Colonic mucosa (tissue), 4 donors: ENCODE measurements at regions not wholly inside any gene's neighbourhood (a gene's known extent, or its start where the extent isn't known, plus 50 kb on each side); places are given as distances from the start of the nearest gene placed in this dataset.
"Not testable (repeated sequence)": the region's sequence is repeated elsewhere in the genome, so short reads cannot be mapped to it uniquely, and the experiment has no call there.

Experiments used
- DNase-seq: peaks from one replicate; pipeline ENCODE4 v3.0.0-alpha.2; 2020
- H3K27ac ChIP-seq: fragments of 200-600 bp; one replicate; pipeline ENCODE4 v1.8.0; 2021
- H3K27me3 ChIP-seq: fragments of 200-600 bp; one replicate; pipeline ENCODE4 v1.8.0; 2021
- H3K36me3 ChIP-seq: fragments of 200-600 bp; one replicate; pipeline ENCODE4 v1.8.0; 2021
- H3K4me1 ChIP-seq: fragments of 200-600 bp; one replicate; pipeline ENCODE4 v1.8.0; 2021; ENCODE audit warnings: mild to moderate bottlenecking
- H3K4me3 ChIP-seq: fragments of 200-600 bp; one replicate; pipeline ENCODE4 v1.8.0; 2021
- H3K9ac ChIP-seq, 2 donors: one replicate each; pipeline ENCODE4 v1.7.0; 2013; ENCODE audit warnings: control low read depth in 2 of 2, low read depth in 2 of 2, low read length in 2 of 2
- H3K9me3 ChIP-seq: fragments of 200-600 bp; one replicate; pipeline ENCODE4 v1.8.0; 2021
- CTCF ChIP-seq: fragments of 200-600 bp; IDR thresholded peaks from one replicate; pipeline ENCODE4 v1.8.0; 2022; ENCODE audit warnings: antibody characterized with exemption, mild to moderate bottlenecking
- intact Hi-C: fragments of 100-400 bp; cut with DNase I; formaldehyde crosslinking; loops from one replicate; pipeline ENCODE4 v1.14.1; 2022
- donor health status: healthy.
- donor health status: DM: no; HTN: no; CAD: no.
- donor health status: DM: no; HTN: no; CAD: no.

DNA sequence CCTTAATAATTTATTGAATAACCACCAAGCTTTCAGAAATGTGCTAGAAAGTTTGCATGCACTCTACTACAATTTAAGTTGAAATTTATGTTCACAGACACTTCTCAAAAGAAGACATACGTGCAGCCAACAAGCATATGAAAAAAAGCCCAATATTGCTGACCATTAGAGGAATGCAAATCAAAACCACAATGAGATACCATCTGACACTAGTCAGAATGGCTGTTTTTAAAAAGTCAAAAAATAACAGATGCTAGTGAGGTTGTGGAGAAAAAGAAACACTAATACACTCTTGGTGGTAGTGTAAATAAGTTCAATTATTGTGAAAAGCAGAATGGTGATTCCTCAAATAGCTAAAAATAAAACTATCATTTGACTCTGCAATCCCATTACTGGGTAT lies 308.8 kb upstream of the PCDH9 start:
- Histone ChIP-seq H3K36me3 (no peaks in the 10 kb centered on the region), H3K27me3 (no peaks in the 10 kb centered on the region)
- intact Hi-C loops = no loop called here

DNA sequence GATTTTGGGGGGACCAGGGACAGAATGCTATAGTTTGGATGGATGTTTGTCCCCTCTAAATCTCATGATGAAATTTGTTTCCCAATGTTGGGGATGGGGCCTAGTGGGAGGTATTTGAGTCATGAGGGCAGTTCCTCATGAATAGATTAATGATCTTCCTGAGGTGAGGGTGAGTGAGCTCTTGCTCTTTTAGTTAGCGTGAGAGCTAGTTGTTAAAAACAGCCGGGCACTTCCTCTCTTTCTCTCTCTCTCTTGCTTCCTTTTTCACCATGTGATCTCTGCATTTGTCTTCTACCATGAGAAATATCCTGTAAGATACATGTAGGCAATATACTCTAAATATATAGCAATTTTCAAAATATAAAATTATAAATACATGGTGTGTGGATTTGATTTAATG lies 290.8 kb upstream of the PCDH9 start:
- Histone ChIP-seq H3K27me3 (no peaks in the 10 kb centered on the region), H3K4me3 (no peak overlapping the region), H3K9me3 (no peaks in the 10 kb centered on the region), H3K9ac (no peak overlapping the region), H3K27ac (no peak overlapping the region), H3K36me3 (no peaks in the 10 kb centered on the region), H3K4me1 (no peaks in the 10 kb centered on the region)
- intact Hi-C loops = no loop called here
- no peak for TF ChIP-seq CTCF
- DNase-seq = no peak

More for the DNA sequence above, 308.8 kb upstream of the PCDH9 start:
- no peak overlapping the region for H3K27ac ChIP-seq
- H3K9me3 ChIP-seq = no peaks in the 10 kb centered on the region
- H3K4me1 ChIP-seq = no peaks in the 10 kb centered on the region
- H3K9ac ChIP-seq = no peak overlapping the region
- TF ChIP-seq CTCF = no peak
- DNase-seq = no peak
- no peak overlapping the region for H3K4me3 ChIP-seq

DNA sequence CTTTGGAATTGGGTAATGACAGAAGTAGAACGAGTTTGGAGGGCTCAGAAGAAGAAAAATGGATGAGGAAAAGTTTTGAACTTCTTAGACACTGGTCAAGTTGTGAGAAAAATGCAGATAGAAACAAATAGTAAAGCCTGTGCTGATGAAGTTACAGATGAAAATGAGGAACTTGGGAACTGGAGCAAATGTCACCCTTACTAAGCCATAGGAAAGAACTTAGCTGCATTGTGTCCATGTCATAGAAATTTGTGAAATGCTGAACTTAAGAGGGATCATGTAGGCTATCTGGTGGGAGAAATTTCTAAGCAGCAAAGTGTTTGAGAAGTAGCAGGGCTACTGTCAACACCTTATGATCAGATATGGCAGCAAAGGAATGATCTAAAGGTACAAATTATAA lies 289.2 kb upstream of the PCDH9 start:
- Histone ChIP-seq H3K27ac (no peak overlapping the region), H3K27me3 (no peaks in the 10 kb centered on the region), H3K36me3 (no peaks in the 10 kb centered on the region), H3K4me1 (no peaks in the 10 kb centered on the region), H3K9ac (no peak overlapping the region), H3K4me3 (no peak overlapping the region), H3K9me3 (no peaks in the 10 kb centered on the region)
- TF ChIP-seq CTCF = no peak
- intact Hi-C loops = no loop called here
- no peak for DNase-seq

GRCh38 chr13:67518785-67519184 lies 288.6 kb upstream of the PCDH9 start:
- no peak for TF ChIP-seq CTCF
- Histone ChIP-seq H3K27me3 (no peaks in the 10 kb centered on the region), H3K36me3 (no peaks in the 10 kb centered on the region), H3K27ac (no peak overlapping the region), H3K9me3 (no peaks in the 10 kb centered on the region), H3K9ac (no peak overlapping the region), H3K4me3 (no peak overlapping the region), H3K4me1 (no peaks in the 10 kb centered on the region)
- no peak for DNase-seq
- intact Hi-C loops = no loop called here

- Histone ChIP-seq H3K27ac (no peak overlapping the region), H3K9ac (no peak overlapping the region), H3K36me3 (no peaks in the 10 kb centered on the region), H3K4me3 (no peak overlapping the region), H3K4me1 (no peaks in the 10 kb centered on the region), H3K27me3 (no peaks in the 10 kb centered on the region), H3K9me3 (no peaks in the 10 kb centered on the region)
- TF ChIP-seq CTCF = no peak
- DNase-seq = no peak
- intact Hi-C loops = no loop called here
These were observed 285.8 kb upstream of the PCDH9 start for GRCh38 chr13:67515895-67516294.

- no peaks in the 10 kb centered on the region for H3K36me3 ChIP-seq
- H3K9ac ChIP-seq = no peak overlapping the region
- H3K27ac ChIP-seq = no peak overlapping the region
- TF ChIP-seq CTCF = no peak
- intact Hi-C loops = no loop called here
- no peak overlapping the region for H3K4me3 ChIP-seq
- no peak for DNase-seq
- H3K27me3 ChIP-seq = no peaks in the 10 kb centered on the region
- no peaks in the 10 kb centered on the region for H3K4me1 ChIP-seq
- peaks cover 6% of the 10 kb centered on the region for H3K9me3 ChIP-seq
These were observed 278.9 kb upstream of the PCDH9 start for GRCh38 chr13:67509018-67509417.

- H3K27me3 ChIP-seq, H3K4me1 ChIP-seq, H3K9me3 ChIP-seq, intact Hi-C loops, H3K36me3 ChIP-seq, DNase-seq, H3K27ac ChIP-seq, H3K4me3 ChIP-seq, H3K9ac ChIP-seq: not testable (repeated sequence)
These were observed 278.1 kb upstream of the PCDH9 start for GRCh38 chr13:67508275-67508674.
